Mammary epithelial cell (primary cell): ENCODE measurements at regions not wholly inside any gene's neighbourhood (a gene's known extent, or its start where the extent isn't known, plus 50 kb on each side); places are given as distances from the start of the nearest gene placed in this dataset.

ENCODE experiments used
- EZH2 ChIP-seq: IDR thresholded peaks from 2 replicates; pipeline ENCODE4 v1.6.1; 2012; ENCODE audit warnings: low read length, inconsistent platforms, borderline replicate concordance
- TF ChIP-seq, protein P1 (sequence below), 2 donors: IDR thresholded peaks in 1 of 2; conservative IDR thresholded peaks in 1 of 2; 2 replicates each; pipeline ENCODE4 v1.5.1; 2011 to 2012; ENCODE audit warnings: inconsistent platforms in 2 of 2, low read length in 2 of 2, mild to moderate bottlenecking in 2 of 2, control low read depth in 1 of 2, low read depth in 1 of 2; ENCODE audit not compliant: insufficient read depth in 1 of 2; ENCODE audit errors: extremely low read depth in 1 of 2

DNA sequence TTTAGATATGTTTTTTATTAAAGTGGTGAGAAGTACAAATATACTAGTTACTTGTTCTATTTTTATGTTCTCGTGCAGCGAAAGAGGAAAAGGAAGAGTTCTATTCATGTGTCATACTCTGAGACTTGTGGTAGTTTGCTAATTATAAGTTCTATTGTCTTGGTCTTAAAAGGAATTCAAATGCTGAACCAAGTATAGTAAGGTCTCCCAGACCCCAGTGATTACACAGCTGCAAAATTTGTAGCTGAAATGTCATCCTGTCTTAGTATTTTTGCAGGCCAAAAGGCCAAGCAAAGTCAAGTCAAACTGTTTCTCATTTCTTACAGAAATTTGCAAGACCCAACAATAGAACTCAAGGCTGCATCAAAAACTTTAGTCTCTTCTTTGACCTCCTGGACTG, 268.7 kb downstream of the CHRM3 start:
- TF ChIP-seq, protein P1, sequence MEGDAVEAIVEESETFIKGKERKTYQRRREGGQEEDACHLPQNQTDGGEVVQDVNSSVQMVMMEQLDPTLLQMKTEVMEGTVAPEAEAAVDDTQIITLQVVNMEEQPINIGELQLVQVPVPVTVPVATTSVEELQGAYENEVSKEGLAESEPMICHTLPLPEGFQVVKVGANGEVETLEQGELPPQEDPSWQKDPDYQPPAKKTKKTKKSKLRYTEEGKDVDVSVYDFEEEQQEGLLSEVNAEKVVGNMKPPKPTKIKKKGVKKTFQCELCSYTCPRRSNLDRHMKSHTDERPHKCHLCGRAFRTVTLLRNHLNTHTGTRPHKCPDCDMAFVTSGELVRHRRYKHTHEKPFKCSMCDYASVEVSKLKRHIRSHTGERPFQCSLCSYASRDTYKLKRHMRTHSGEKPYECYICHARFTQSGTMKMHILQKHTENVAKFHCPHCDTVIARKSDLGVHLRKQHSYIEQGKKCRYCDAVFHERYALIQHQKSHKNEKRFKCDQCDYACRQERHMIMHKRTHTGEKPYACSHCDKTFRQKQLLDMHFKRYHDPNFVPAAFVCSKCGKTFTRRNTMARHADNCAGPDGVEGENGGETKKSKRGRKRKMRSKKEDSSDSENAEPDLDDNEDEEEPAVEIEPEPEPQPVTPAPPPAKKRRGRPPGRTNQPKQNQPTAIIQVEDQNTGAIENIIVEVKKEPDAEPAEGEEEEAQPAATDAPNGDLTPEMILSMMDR (conservative IDR thresholded peaks at IDR 0.05 in 1 of 2, IDR thresholded peaks at IDR 0.05 in 1 of 2; ENCODE audit: extremely low read depth in 1 of 2, insufficient read depth in 1 of 2, low read depth in 1 of 2, low read length in 2 of 2): no peak
- no peak for TF ChIP-seq EZH2
